Lung microvascular endothelial cell (primary cell): ENCODE measurements at regions not wholly inside any gene's neighbourhood (a gene's known extent, or its start where the extent isn't known, plus 50 kb on each side); places are given as distances from the start of the nearest gene placed in this dataset.

Experiments
- DNase-seq, 2 donors: peaks; one replicate each; pipeline versions ENCODE4 v3.0.0 to v3.0.0-alpha.2; 2010; ENCODE audit warnings: low read depth in 2 of 2

DNA sequence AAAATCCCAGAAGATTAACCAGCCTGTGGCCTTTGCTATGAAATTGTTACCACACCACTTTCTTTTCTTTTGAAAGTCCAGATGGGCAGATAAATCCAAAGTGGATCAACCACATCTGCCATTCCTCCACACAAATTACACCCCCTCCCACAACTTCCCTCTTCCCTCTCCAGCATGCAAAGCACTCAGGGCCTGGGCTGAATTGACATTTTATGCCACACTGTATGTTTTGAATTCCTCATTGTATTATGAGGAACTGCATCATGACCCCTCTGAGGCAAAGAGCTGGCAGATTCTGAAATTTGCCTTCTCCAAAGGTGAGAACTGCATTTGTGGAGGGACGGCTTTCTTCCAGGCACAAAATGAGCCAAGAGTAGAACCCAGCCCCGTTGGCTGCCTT is 589.2 kb upstream of the KLF4 start:
- no peak for DNase-seq

DNA sequence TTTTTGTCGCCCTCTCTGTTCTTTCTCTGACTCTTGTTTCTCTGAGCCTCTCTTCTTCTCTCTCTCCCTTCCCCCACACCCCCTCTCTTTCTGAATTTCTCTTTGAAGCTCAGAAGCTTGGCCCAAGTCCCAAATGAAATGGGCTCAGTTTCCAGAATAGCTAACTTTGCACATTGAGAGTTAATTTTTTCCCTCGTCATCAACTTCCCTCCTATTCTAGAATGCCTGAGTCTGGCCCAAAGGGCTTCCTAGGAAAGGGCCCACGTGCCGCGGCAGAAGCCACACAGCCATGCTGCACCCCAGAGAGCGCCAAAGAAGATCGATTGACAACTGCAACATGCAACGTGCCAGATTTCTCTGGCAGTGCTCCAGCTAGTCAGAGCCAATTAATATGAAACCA is 588.8 kb upstream of the KLF4 start:
- DNase-seq, result no peak

DNA sequence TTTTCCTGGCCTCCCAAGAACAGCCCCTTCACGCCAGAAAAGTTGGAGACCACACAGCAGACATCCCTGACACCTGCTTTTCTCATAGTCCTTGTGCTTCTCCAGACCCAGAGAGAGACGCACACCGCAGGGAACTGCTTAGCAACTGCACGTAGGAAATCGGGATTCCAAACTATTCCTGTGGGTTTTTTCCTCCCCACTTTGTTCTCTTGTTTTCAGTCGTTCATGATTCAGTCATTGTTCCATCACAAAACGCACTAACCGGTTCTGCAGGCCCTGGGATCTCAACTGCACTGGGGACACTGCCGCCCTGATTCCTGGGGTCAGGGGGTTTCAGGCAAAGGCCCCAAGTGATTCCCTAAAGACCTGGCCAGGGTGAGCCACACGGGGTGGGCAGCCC is 588.0 kb upstream of the KLF4 start:
- DNase-seq, result no peak

DNA sequence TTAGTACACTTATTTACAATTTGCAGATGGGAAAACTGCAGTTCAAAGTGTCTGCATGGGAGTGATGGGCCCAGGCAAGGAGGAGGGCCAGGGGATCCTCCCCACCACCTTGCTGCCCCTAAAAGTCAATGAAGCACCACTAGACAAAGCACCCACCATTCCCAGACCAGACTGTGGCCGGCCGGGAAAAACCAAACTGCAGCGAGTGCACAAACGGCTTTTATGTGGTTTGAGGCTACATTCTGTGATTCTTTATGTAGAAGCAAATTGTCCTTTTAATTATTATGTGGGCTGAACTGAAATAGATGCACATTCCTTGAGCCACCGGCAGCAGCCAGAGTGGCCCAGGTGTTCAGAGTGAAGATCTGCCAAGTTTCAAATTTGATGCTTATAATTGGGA is 585.3 kb upstream of the KLF4 start:
- no peak for DNase-seq

DNA sequence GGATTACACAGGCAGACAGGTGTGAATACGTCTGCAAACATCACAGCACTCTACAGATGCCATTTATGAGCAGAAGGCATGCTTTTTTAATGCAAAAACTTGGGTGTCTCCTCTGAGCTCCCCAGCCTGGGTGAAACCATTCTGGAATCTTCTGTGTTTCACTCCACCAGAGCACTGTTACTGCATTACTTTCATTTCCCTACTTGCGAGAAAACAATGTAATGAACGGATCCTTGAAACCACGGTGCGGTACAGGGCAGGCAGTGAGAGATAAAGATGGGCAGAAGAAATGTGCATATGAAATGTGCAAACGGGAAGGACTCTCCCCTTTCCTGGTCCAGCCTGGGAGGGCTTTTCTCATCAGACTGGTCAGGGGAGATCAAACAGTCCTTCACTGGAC is 584.3 kb upstream of the KLF4 start:
- DNase-seq, result no peak

DNA sequence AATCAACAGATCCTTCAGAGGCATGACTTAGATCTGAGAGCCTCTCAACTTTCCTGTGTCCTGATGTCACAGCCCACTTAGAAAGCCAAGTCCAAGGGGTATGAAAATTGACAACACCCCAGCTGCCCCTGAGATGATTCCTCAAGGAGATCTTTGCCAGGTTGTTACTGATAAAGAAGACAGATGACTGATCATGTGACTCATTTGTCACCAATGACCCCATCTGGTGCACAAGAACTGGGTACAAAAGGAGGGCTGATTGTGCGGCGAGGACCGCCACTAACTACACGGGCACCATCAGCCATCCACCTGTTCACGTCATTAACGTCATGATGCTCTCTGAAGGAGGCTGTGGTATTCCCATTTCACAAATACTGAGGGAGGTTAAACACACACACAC is 583.2 kb upstream of the KLF4 start:
- DNase-seq, result no peak

DNA sequence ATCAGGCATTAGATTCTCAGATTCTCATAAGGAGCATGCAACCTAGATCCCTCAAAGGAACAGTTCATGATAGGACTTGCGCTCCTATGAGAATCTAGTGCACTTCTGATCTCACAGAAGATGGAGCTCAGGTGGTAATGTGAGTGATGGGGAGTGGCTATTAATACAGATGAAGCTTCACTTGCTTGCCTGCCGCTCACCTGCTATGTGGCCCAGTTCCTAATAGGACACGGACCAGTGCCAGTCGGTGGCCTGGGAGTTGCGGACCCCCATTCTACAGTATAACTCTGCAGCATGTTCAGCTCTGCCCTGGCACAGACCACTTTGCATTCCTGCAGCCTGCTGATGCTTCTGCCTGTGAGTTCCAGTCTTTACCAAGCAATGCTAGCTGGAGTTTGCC is 581.3 kb upstream of the KLF4 start:
- no peak for DNase-seq

DNA sequence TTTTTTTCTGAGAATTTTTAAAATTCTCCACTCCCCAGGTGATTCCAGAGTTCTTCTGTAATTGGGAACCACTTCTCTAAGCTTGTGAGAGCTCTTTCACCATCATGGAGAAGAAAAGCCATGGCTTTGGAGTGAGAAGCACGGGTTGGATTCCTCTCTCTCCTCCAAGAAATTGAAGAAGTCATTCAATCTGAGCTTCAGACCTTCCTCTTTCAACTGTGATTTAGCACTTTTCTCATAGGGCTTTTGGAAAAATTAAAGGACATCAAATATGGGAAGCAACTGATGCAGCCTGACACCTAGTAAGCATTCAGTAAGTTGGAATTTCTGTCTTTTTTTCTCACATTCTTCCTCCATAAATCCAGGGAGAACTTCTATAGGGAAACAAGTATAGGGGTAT is 580.4 kb upstream of the KLF4 start:
- no peak for DNase-seq

DNA sequence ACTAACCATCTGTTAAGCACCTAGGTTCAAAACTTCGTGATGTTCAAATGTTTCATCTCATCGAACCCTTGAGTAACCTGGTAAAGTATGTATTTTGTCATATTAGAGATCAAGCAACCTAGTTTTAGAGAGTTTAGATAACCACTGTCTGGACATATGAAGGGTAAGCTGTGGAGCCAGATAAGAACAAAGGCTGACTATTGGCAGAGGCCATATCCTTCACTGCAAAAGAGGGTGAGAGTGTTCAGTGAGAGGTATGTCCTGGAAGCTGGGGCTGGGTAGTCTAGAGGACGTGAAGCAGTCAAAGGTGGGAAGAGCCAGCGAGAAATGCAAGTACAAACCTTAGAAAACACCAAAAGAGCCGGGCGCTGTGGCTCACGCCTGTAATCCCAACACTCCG is 573.1 kb upstream of the KLF4 start:
- no peak for DNase-seq

DNA sequence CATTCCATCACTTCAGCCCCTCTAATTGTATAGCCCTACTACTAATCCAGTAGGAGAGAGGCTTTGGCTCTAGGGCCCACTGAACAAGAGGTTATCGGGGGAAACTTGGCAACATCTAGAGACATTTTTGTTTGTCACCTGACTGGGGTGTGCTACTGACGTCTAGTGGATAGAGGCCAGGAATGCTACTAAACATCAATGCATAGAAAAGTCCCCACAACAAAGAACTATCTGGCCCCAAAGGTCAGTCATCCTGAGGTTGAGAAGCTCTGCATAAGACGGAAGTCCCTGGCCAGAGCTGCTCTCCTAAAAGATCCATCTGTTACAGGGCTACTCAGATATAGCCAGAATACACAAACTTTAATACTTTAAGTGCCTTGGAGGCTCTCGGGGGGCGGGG is 570.6 kb upstream of the KLF4 start:
- no peak for DNase-seq

DNA sequence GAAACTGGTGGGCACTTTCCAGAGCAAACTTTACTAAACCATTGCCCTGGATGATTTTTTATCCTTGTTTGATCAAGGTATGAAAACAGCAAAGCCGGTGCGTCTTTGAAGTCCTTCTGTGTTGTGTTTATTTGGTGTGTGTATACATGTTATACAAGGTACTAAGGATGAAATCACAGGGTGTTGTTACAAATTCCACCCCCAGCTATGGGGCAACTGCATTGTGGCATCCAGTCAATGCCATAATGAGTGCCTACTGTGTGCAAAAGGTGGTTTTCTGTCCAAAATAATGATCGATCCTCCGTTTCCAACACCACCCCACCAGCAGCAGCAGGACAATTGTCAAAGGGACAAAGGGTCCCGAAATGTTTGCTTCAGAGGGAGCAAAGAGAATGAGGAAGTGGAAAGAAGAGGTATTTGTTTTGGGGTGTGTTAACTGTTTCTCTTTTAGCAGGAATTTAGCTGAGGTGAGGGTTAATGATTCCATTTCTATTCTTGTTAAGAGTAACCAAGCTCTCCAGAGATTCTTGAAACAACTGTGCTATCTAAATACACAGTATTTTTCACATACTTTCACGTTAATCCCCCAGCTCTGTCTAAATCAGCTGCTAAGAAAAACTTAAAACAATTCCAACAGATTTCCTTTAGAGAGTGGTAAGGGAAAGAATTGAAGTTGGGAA is 568.7 kb upstream of the KLF4 start:
- DNase-seq, result no peak

DNA sequence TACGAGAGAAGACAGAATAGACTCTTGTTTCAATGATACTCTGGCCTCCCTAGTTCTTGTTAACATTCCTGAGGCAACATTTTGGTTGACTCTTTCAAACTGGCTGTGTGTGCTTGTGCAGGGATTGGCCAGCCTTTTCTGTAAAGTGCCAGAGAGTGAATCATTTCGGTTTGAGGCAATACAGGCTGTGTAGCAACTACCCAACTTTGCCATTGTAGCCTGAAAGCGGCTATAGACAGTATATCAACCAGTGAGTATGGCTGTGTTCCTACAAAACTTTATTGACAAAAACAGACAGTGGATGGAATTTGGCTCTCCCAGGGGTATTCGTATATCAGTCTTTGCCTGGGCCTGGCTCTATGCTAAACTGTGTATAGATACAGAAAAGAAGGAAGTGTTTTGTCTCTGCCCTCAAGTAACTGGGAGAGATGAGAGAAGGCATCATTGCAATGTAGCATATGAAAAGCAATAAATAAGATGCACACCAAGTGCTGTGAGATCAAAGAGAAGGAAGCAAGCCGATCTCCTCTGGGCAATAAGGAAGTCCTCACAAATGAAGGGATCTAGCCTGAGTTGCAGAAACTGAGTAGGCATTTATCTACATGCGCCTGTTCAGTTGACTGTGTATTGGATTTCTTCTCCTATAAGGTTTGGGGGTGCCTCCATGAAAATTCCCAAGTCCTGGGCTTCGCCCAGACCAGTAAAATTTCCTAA is 568.0 kb upstream of the KLF4 start:
- DNase-seq, result peak; percentile 55 to 63

DNA sequence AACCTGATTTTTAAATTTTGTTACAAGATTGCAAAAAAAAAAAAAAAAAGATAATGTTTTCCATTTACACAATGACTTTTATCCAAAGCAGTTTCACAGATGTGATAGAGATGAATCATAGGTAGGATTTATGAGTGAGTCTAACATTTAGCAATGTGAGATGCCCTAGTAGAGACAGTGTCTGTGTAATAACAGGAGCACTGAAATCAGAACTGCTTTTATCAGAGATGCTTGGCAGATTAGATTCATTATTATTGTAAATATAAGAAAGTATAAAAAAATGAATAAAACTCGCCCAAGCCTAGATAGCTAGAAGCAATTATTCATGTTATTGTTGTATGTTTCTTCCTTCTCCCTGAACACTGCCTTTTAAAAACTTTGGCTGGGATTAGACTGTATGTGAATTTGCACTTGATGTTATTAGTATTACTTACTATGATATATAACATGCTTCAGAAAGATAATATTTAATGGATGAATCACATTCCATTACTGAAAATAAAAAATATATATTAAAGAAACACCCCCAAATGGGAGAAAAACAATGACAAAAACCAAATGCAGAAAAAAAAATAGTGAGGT is 567.3 kb upstream of the KLF4 start:
- peak; percentile 54 to 67 for DNase-seq

DNA sequence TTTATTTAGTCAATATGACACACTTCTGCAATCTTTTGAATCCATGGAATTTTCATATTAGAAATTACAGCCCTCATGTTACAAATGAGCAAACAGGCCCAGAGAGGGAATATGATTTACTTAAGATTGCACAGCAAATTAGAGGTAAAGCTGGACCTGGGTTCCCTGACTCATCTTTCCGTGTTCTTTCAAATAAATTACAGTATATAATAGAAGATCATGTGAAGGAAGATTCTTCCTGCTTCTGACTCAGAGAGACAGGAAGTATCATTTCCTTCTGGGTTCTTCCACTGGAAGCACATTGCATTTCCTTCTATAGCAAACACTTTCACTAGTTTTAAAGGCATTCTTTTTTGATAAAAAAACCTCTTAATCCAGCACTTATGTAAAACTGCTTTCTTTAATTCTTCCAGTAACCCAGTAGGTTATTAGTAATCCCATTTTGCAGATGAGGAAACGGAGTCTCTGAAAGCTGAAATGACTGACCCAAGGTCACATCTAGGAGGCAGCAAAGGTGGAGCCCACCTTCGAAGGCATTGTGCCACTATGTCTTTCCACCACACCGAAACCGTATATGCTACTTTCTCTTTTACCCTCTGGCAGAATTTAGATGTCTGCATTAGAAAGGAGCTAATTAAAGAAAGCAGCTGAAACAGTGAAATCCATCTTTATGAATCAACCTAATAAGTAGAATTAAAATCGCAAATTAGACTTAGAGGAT is 566.7 kb upstream of the KLF4 start:
- peak; percentile 26 to 84 for DNase-seq

DNA sequence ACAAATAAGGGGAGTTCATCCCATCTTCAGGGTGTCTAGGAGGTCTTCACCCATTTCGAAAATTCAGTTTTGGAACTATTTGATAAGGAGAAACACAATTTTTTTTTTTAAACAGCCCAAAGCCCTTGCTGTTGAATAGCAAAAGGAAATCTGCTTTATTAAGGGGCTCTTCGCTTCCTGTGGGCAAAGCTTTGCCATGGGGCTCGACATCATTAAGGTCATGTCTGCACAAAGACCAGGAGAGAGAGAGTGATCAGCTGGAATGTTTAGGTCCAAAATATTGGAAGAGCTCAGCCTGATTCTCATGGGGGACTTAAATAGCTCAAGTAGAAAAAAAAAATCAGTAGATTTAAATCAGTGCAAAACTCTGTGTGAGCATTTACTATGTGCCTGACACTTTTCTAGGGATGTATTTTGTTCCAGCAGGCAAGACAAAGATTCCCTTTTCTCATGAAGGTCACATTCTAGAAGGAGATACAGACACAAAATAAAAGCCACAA is 564.6 kb upstream of the KLF4 start:
- no peak for DNase-seq

DNA sequence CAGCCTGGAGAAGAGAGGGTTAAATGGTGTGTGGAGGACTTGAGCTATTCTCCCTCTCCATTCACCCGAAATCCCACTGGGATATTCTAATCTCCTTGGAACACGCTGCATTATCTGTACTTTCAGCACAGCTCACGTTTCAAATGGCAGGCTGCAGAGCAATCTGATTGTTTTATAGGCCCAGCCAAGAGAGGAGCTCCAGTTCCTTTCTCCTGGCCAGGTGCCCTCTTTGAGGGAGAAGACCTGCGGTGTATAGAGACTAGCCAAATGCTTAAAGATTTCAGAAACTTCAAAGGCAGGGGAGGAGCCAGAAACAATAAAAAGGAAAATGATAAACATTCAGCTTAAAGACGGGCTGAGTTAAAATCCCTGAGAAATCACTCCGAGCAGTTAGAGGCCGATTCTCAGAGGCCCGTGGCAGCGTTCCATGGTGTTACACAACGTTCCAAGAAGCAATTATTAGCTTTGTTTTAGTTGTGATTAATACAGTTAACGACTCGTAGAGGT is 564.0 kb upstream of the KLF4 start:
- DNase-seq, result peak; percentile 15 to 64

DNA sequence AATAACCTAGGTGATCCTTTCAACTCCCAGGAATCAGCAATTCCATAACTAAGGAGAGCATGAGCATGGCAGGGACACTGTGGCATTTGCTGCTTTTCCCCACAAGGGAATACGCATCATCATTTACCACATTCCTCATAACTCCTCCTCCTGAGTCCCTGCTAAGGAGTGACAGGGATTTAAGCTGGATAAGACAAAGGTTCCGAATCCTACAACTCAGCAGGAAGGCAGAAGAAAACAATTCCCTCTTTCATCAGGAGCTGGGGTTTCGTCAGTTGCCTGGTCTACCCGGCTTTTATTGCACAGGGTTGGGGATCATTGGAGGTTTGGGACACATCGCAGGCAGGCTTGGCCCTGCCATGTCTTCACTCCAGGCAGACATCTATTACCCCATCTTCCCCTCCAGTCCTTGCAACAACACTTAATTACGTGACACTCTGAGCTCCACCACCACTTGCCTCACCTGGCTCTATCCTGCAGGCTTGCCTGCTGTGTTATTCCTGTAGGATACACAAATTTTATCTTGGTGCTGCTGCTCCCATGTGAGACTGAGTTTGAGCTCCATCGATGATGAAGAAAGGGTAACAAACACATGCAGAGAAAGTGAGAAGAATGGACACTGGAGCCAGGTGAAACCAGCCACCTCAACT is 563.0 kb upstream of the KLF4 start:
- DNase-seq, result no peak

DNA sequence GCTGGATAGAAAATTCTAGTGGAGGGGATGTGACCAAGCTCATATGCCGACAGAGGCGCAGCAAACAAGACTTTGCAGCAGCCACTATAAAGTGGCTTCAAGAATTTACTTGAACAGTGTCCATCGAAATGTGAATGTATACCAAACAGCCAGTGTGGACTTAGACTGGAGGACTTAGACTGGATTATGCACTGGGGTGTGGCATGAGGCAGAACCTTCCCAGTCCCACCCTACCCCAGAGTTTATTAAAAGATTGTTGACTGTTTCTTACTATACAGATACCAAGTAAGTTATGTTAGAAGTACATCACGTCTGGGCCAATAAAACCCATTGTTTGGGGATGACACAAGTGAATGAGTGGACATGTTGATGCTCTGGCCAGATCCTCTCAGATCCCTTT is 561.3 kb upstream of the KLF4 start:
- no peak for DNase-seq

DNA sequence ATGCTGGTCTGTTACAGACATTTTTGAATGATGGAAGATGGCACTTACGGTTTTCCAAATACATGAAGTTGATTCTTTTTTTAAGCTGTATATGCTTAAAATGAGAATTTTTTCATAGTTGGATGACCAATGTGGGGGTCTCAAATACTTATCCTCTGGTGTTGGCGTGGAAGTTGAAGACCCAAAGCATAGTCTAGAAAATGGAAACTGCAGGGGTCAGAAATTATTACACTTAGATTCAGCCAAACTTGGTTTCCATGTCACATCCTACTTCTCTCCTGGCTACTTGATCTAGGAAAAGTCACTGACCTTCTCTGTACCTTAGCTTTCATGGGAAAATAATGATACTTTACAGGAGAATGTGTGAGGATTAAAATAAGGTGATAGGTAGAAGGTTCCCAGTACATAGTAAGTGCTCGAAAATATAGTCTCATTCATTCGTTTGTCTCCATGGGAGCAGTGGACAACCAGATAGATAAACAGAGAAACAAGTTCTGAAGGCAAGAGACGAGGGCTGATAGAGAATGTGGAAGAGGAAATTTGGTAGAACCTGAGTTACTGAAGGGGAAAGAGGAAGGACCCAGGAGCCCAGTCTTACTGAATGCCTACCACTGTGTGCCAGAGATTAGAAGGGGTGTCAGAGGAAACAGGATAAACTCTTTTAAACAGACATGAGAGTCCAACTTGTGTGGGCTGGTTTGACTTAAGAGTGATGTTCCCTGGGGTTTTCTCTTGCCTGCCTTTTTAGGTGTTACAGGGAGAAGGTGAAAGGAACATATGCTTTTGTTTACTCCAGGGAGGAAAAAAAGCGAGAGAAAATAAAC is 560.3 kb upstream of the KLF4 start:
- no peak for DNase-seq

DNA sequence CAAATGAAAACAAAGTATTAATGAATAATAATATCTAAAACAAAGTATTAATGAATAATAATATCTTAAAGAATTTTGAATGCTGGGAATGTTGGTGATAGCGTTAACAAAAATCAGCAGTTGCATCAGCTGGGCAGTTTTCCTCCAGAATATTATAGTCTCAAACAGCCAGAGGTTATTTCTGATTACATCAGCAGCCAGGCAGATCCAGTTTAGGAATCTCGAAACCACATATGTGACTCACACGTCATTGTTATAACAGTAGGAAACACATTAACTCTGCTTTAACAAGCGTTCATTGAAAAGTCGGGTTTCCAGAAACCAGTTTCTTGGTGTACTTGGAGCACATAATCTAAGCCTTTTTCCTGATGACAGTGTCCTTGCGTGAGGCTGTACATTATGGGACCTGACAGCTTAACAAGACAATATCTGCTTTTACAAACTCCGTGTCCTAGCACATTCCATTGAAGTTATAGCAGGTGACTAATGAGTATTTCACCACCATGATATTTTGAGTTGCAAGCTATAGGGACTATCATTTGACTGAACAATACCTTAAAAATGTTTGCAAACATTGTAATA is 559.5 kb upstream of the KLF4 start:
- DNase-seq, result peak; percentile 50 to 90
